ENCODE measurements at regions not wholly inside any gene's neighbourhood (a gene's known extent, or its start where the extent isn't known, plus 50 kb on each side); places are given as distances from the start of the nearest gene placed in this dataset.
A peak's percentile ranks its signal among the peaks of the same experiment; 100 is the strongest.
"Not testable (repeated sequence)": the region's sequence is repeated elsewhere in the genome, so short reads cannot be mapped to it uniquely, and the experiment has no call there.

GRCh38 chr10:38292560-38292959 is 198.4 kb downstream of the ZNF37A start:
- intact Hi-C loops (cut with micrococcal nuclease); H3K36me3 ChIP-seq (replicated peaks in 1 of 2; ENCODE audit: control insufficient read depth in 1 of 2, insufficient read depth in 2 of 2, low read length in 2 of 2); H3K27ac Mint-ChIP-seq; H3K9ac ChIP-seq (ENCODE audit: insufficient read depth, low read length, poor library complexity, severe bottlenecking); H3K79me2 ChIP-seq (ENCODE audit: insufficient read depth, low read length); H3K4me1 ChIP-seq (ENCODE audit: control insufficient read depth in 1 of 2, insufficient read depth in 2 of 2, low read length in 2 of 2); H4K20me1 ChIP-seq (ENCODE audit: insufficient read depth, low read length); DNase-seq; H3K4me1 Mint-ChIP-seq; H3K27me3 ChIP-seq (ENCODE audit: control insufficient read depth in 2 of 2, insufficient read depth in 2 of 2, low read length in 2 of 2); H3K4me3 ChIP-seq (replicated peaks in 1 of 3; ENCODE audit: low read depth in 2 of 3, low read length in 3 of 3); H3K4me2 ChIP-seq (replicated peaks; ENCODE audit: extremely low read depth, low read length, poor library complexity, severe bottlenecking); H2AFZ ChIP-seq (ENCODE audit: insufficient read depth, low read depth, low read length, poor library complexity, severe bottlenecking); H3K27me3 Mint-ChIP-seq (ENCODE audit: low read depth in 3 of 3); H3K27ac ChIP-seq (ENCODE audit: low read depth in 1 of 2, low read length in 2 of 2); H3K36me3 Mint-ChIP-seq; H3K4me3 Mint-ChIP-seq: not testable (repeated sequence)
- peaks cover 9 to 12% of the 10 kb centered on the region in 2 donors for H3K9me3 ChIP-seq (replicated peaks in 1 of 2; ENCODE audit: control insufficient read depth in 1 of 2, insufficient read depth in 1 of 2, low read length in 2 of 2)
- peaks cover 3 to 31% (median 18%) of the 10 kb centered on the region in 7 donors for H3K9me3 Mint-ChIP-seq
- WGBS (ENCODE audit: insufficient coverage): no CpG with 5 or more reads among the region's 2 CpGs

GRCh38 chr10:38310111-38310510 is 216.0 kb downstream of the ZNF37A start:
- H3K36me3 Mint-ChIP-seq; H3K36me3 ChIP-seq (replicated peaks in 1 of 2; ENCODE audit: control insufficient read depth in 1 of 2, insufficient read depth in 2 of 2, low read length in 2 of 2); intact Hi-C loops (cut with micrococcal nuclease); H3K4me3 Mint-ChIP-seq; DNase-seq; H2AFZ ChIP-seq (ENCODE audit: insufficient read depth, low read depth, low read length, poor library complexity, severe bottlenecking); H3K4me1 Mint-ChIP-seq; H3K9ac ChIP-seq (ENCODE audit: insufficient read depth, low read length, poor library complexity, severe bottlenecking); H3K27me3 ChIP-seq (ENCODE audit: control insufficient read depth in 2 of 2, insufficient read depth in 2 of 2, low read length in 2 of 2); H4K20me1 ChIP-seq (ENCODE audit: insufficient read depth, low read length); H3K27me3 Mint-ChIP-seq (ENCODE audit: low read depth in 3 of 3); H3K79me2 ChIP-seq (ENCODE audit: insufficient read depth, low read length); H3K27ac ChIP-seq (ENCODE audit: low read depth in 1 of 2, low read length in 2 of 2); H3K27ac Mint-ChIP-seq; H3K4me1 ChIP-seq (ENCODE audit: control insufficient read depth in 1 of 2, insufficient read depth in 2 of 2, low read length in 2 of 2); H3K4me3 ChIP-seq (replicated peaks in 1 of 3; ENCODE audit: low read depth in 2 of 3, low read length in 3 of 3); H3K4me2 ChIP-seq (replicated peaks; ENCODE audit: extremely low read depth, low read length, poor library complexity, severe bottlenecking): not testable (repeated sequence)
- 100% methylated on average over 1 of the region's 5 CpGs for WGBS (ENCODE audit: insufficient coverage)
- H3K9me3 ChIP-seq (replicated peaks in 1 of 2; ENCODE audit: control insufficient read depth in 1 of 2, insufficient read depth in 1 of 2, low read length in 2 of 2): peaks cover 6 to 13% of the 10 kb centered on the region in 2 donors
- peaks cover 14 to 40% (median 19%) of the 10 kb centered on the region in 7 donors for H3K9me3 Mint-ChIP-seq

- H3K27me3 Mint-ChIP-seq (ENCODE audit: low read depth in 3 of 3); H3K27me3 ChIP-seq (ENCODE audit: control insufficient read depth in 2 of 2, insufficient read depth in 2 of 2, low read length in 2 of 2); H3K36me3 ChIP-seq (replicated peaks in 1 of 2; ENCODE audit: control insufficient read depth in 1 of 2, insufficient read depth in 2 of 2, low read length in 2 of 2); H2AFZ ChIP-seq (ENCODE audit: insufficient read depth, low read depth, low read length, poor library complexity, severe bottlenecking); H3K4me3 Mint-ChIP-seq; H3K4me1 ChIP-seq (ENCODE audit: control insufficient read depth in 1 of 2, insufficient read depth in 2 of 2, low read length in 2 of 2); H3K27ac ChIP-seq (ENCODE audit: low read depth in 1 of 2, low read length in 2 of 2); H3K27ac Mint-ChIP-seq; H3K4me1 Mint-ChIP-seq; H3K36me3 Mint-ChIP-seq; DNase-seq; H3K9ac ChIP-seq (ENCODE audit: insufficient read depth, low read length, poor library complexity, severe bottlenecking); H3K79me2 ChIP-seq (ENCODE audit: insufficient read depth, low read length); H3K4me3 ChIP-seq (replicated peaks in 1 of 3; ENCODE audit: low read depth in 2 of 3, low read length in 3 of 3); H4K20me1 ChIP-seq (ENCODE audit: insufficient read depth, low read length); H3K4me2 ChIP-seq (replicated peaks; ENCODE audit: extremely low read depth, low read length, poor library complexity, severe bottlenecking); intact Hi-C loops (cut with micrococcal nuclease): not testable (repeated sequence)
- 80% methylated on average over 1 of the region's 4 CpGs for WGBS (ENCODE audit: insufficient coverage)
- H3K9me3 Mint-ChIP-seq: peaks cover 8 to 33% (median 17%) of the 10 kb centered on the region in 7 donors
- H3K9me3 ChIP-seq (replicated peaks in 1 of 2; ENCODE audit: control insufficient read depth in 1 of 2, insufficient read depth in 1 of 2, low read length in 2 of 2): peaks cover 8 to 17% of the 10 kb centered on the region in 2 donors
These were observed 221.1 kb downstream of the ZNF37A start for GRCh38 chr10:38315090-38315805.

GRCh38 chr10:38321393-38321792 is 227.3 kb downstream of the ZNF37A start:
- Mint-ChIP-seq H3K27ac (peak overlapping the region in 1 of 7 donors; percentile 57), H3K9me3 (peaks cover 5 to 26% (median 15%) of the 10 kb centered on the region in 7 donors)
- DNase-seq; H3K9ac ChIP-seq (ENCODE audit: insufficient read depth, low read length, poor library complexity, severe bottlenecking); H4K20me1 ChIP-seq (ENCODE audit: insufficient read depth, low read length); H3K79me2 ChIP-seq (ENCODE audit: insufficient read depth, low read length); H3K4me1 Mint-ChIP-seq; H3K4me3 Mint-ChIP-seq; intact Hi-C loops (cut with micrococcal nuclease); H3K4me2 ChIP-seq (replicated peaks; ENCODE audit: extremely low read depth, low read length, poor library complexity, severe bottlenecking); H3K27me3 Mint-ChIP-seq (ENCODE audit: low read depth in 3 of 3); H3K27me3 ChIP-seq (ENCODE audit: control insufficient read depth in 2 of 2, insufficient read depth in 2 of 2, low read length in 2 of 2); H3K36me3 ChIP-seq (replicated peaks in 1 of 2; ENCODE audit: control insufficient read depth in 1 of 2, insufficient read depth in 2 of 2, low read length in 2 of 2); H3K4me1 ChIP-seq (ENCODE audit: control insufficient read depth in 1 of 2, insufficient read depth in 2 of 2, low read length in 2 of 2); H2AFZ ChIP-seq (ENCODE audit: insufficient read depth, low read depth, low read length, poor library complexity, severe bottlenecking); H3K27ac ChIP-seq (ENCODE audit: low read depth in 1 of 2, low read length in 2 of 2); H3K4me3 ChIP-seq (replicated peaks in 1 of 3; ENCODE audit: low read depth in 2 of 3, low read length in 3 of 3); H3K36me3 Mint-ChIP-seq: not testable (repeated sequence)
- no CpG with 5 or more reads among the region's 8 CpGs for WGBS (ENCODE audit: insufficient coverage)
- peaks cover 3 to 11% of the 10 kb centered on the region in 2 donors for H3K9me3 ChIP-seq (replicated peaks in 1 of 2; ENCODE audit: control insufficient read depth in 1 of 2, insufficient read depth in 1 of 2, low read length in 2 of 2)

Measured in CD14-positive monocyte (primary cell).